ENCODE measurements at regions not wholly inside any gene's neighbourhood (a gene's known extent, or its start where the extent isn't known, plus 50 kb on each side); places are given as distances from the start of the nearest gene placed in this dataset.

DNA sequence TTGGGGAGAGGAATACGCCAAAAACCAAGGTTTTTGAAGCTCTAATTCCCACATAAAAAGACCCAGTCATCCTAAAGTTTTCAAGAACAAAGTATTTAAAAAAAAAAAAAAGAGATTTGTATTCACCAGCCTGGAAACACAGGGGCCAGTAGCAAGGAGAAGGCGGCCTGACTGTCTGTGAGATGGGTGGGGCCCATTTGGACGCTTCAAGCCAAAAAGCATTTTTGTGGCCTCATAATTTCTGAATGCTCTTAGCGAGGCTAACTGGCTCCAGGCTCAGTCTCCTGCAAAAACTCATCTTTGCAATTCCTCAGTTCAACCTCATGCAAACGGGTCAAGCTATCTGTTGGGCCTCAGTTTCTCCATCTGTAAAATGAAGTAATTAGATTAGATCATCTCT, 514.1 kb downstream of the MED13L start:
- no peak for DNase-seq (ENCODE audit: low spot score)
- Mint-ChIP-seq H3K4me1 (ENCODE audit: low read depth) (no peaks in the 10 kb centered on the region), H3K9me3 (peaks cover 3% of the 10 kb centered on the region), H3K4me3 (ENCODE audit: low read depth) (no peak overlapping the region), H3K27me3 (ENCODE audit: low read depth) (no peaks in the 10 kb centered on the region), H3K27ac (no peak overlapping the region), H3K36me3 (ENCODE audit: low read depth) (no peaks in the 10 kb centered on the region)
- intact Hi-C loops (cut with micrococcal nuclease), result no loop called here

GRCh38 chr12:115762936-115763335, 514.6 kb downstream of the MED13L start:
- intact Hi-C loops (cut with micrococcal nuclease), result no loop called here
- Mint-ChIP-seq H3K27ac (no peak overlapping the region), H3K27me3 (ENCODE audit: low read depth) (no peaks in the 10 kb centered on the region), H3K9me3 (peaks cover 3% of the 10 kb centered on the region), H3K36me3 (ENCODE audit: low read depth) (no peaks in the 10 kb centered on the region), H3K4me3 (ENCODE audit: low read depth) (no peak overlapping the region), H3K4me1 (ENCODE audit: low read depth) (no peaks in the 10 kb centered on the region)
- no peak for DNase-seq (ENCODE audit: low spot score)

DNA sequence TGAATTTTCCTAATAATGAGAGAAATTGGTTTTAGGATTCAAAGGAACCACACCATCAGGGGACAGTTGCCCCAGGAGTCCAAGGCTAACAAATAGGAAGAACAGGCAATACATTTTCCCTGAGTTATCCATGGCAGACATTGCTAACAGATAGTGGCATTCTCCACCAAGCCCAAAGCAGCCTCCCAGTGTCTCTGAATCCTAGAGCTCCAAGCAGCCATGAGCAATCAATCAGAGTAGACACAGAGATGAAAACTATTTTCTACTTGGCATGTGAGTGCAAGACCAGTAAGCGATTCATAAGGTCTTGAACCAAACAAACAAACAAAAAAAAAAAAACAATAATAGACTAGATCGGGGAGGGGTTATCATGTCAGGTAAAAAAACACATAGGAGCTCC, 515.7 kb downstream of the MED13L start:
- Mint-ChIP-seq H3K4me3 (ENCODE audit: low read depth) (no peak overlapping the region), H3K9me3 (peaks cover 3% of the 10 kb centered on the region), H3K4me1 (ENCODE audit: low read depth) (no peaks in the 10 kb centered on the region), H3K27me3 (ENCODE audit: low read depth) (no peaks in the 10 kb centered on the region), H3K36me3 (ENCODE audit: low read depth) (no peaks in the 10 kb centered on the region), H3K27ac (no peak overlapping the region)
- no peak for DNase-seq (ENCODE audit: low spot score)
- intact Hi-C loops (cut with micrococcal nuclease), result no loop called here

- no peak for DNase-seq (ENCODE audit: low spot score)
- H3K27ac Mint-ChIP-seq, result no peak overlapping the region
- no peaks in the 10 kb centered on the region for H3K36me3 Mint-ChIP-seq (ENCODE audit: low read depth)
- no peaks in the 10 kb centered on the region for H3K9me3 Mint-ChIP-seq
- peaks cover 2% of the 10 kb centered on the region for H3K27me3 Mint-ChIP-seq (ENCODE audit: low read depth)
- H3K4me3 Mint-ChIP-seq (ENCODE audit: low read depth), result no peak overlapping the region
- H3K4me1 Mint-ChIP-seq (ENCODE audit: low read depth), result no peaks in the 10 kb centered on the region
- intact Hi-C loops (cut with micrococcal nuclease), result no loop called here
Observed at GRCh38 chr12:115760231-115760630, 517.3 kb downstream of the MED13L start.

DNA sequence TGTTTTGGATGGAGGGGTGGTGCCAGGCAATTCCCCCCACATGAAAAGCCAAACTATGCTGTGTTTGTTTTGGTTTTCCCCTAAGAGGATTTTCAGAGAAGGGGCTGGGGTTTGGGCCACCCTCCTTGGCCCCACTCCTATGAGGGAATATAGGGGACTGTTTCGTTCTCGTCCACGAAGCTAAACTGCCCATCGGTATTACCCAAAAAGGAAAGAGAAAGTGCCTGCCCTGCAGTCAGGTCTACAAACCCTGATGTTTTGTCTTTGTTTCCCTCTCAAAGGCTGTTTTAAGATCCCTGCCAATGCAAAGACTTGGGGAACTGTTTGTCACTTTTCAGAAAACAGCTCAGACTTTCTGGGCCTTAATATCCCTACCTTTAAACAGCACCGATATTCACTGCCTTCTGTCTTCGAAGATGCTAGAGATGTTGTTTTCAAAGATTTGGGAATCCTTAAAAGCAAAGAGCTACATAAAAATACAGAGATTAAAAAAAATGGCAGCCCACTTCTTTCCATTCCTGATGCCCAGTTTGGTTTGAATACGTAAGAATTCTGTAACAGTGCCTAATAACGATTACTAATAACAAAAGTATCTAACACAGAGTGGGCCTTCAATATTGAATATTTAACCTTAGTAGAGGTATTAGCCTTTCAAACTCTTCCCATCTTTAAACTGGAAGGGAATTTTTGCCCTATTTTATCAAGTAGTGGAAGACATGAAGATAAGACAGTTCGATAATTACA, 518.4 kb downstream of the MED13L start:
- no peak overlapping the region for H3K4me3 Mint-ChIP-seq (ENCODE audit: low read depth)
- H3K27me3 Mint-ChIP-seq (ENCODE audit: low read depth), result peaks cover 5% of the 10 kb centered on the region
- no peak for DNase-seq (ENCODE audit: low spot score)
- H3K4me1 Mint-ChIP-seq (ENCODE audit: low read depth), result no peaks in the 10 kb centered on the region
- intact Hi-C loops (cut with micrococcal nuclease), result no loop called here
- no peaks in the 10 kb centered on the region for H3K36me3 Mint-ChIP-seq (ENCODE audit: low read depth)
- no peak overlapping the region for H3K27ac Mint-ChIP-seq
- H3K9me3 Mint-ChIP-seq, result no peaks in the 10 kb centered on the region

GRCh38 chr12:115758183-115758582, 519.3 kb downstream of the MED13L start:
- no peak for DNase-seq (ENCODE audit: low spot score)
- H3K36me3 Mint-ChIP-seq (ENCODE audit: low read depth), result no peaks in the 10 kb centered on the region
- no peak overlapping the region for H3K4me3 Mint-ChIP-seq (ENCODE audit: low read depth)
- no peak overlapping the region for H3K27ac Mint-ChIP-seq
- H3K9me3 Mint-ChIP-seq, result no peaks in the 10 kb centered on the region
- intact Hi-C loops (cut with micrococcal nuclease), result no loop called here
- H3K4me1 Mint-ChIP-seq (ENCODE audit: low read depth), result no peaks in the 10 kb centered on the region
- H3K27me3 Mint-ChIP-seq (ENCODE audit: low read depth), result peaks cover 5% of the 10 kb centered on the region

DNA sequence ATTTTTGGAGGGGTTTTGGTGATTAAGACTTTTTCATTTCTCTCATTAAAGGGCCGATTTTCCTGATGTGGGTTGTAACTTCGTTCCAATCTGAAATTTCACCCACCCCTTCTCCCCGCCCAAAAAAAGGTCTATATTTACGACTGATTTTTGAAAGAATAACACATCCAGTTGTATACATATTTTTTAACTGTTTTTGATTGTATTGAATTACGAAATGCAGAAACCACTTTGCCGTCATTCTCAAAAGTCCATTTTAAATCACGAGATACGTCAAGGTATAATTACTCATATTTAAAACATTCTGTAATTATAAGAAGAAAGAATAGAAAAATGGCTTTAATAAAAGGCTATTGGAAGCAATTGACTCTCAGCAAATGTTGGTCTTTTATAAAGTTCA, 520.7 kb downstream of the MED13L start:
- no peaks in the 10 kb centered on the region for H3K36me3 Mint-ChIP-seq (ENCODE audit: low read depth)
- no peaks in the 10 kb centered on the region for H3K4me1 Mint-ChIP-seq (ENCODE audit: low read depth)
- intact Hi-C loops (cut with micrococcal nuclease), result no loop called here
- H3K9me3 Mint-ChIP-seq, result no peaks in the 10 kb centered on the region
- H3K4me3 Mint-ChIP-seq (ENCODE audit: low read depth), result no peak overlapping the region
- peaks cover 5% of the 10 kb centered on the region for H3K27me3 Mint-ChIP-seq (ENCODE audit: low read depth)
- H3K27ac Mint-ChIP-seq, result no peak overlapping the region
- no peak for DNase-seq (ENCODE audit: low spot score)

GRCh38 chr12:115756271-115756670, 521.2 kb downstream of the MED13L start:
- H3K4me1 Mint-ChIP-seq (ENCODE audit: low read depth), result no peaks in the 10 kb centered on the region
- intact Hi-C loops (cut with micrococcal nuclease), result no loop called here
- no peaks in the 10 kb centered on the region for H3K9me3 Mint-ChIP-seq
- no peak overlapping the region for H3K27ac Mint-ChIP-seq
- H3K4me3 Mint-ChIP-seq (ENCODE audit: low read depth), result no peak overlapping the region
- DNase-seq (ENCODE audit: low spot score), result no peak
- H3K36me3 Mint-ChIP-seq (ENCODE audit: low read depth), result no peaks in the 10 kb centered on the region
- peaks cover 5% of the 10 kb centered on the region for H3K27me3 Mint-ChIP-seq (ENCODE audit: low read depth)

DNA sequence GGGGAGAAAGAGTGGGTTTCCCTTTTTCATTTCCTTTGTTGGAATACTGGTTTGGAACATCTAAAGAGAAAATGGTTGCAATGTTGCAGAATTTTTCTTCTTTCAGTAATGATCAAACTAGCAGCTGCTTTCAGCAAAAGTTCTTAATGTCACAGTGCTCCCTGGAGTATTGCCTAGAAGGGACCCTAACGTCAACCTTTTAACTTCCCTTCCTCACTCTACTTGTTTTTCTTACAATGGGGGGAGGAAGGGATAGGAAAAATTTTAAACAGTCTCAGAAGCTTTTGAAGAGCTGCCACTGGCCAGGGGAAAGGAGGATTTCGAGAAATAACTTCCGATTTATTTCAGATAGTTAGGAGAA, 521.8 kb downstream of the MED13L start:
- intact Hi-C loops (cut with micrococcal nuclease), result no loop called here
- Mint-ChIP-seq H3K4me1 (ENCODE audit: low read depth) (no peaks in the 10 kb centered on the region), H3K27me3 (ENCODE audit: low read depth) (peaks cover 5% of the 10 kb centered on the region), H3K36me3 (ENCODE audit: low read depth) (no peaks in the 10 kb centered on the region), H3K4me3 (ENCODE audit: low read depth) (no peak overlapping the region), H3K27ac (no peak overlapping the region), H3K9me3 (no peaks in the 10 kb centered on the region)
- DNase-seq (ENCODE audit: low spot score), result no peak

- peaks cover 5% of the 10 kb centered on the region for H3K27me3 Mint-ChIP-seq (ENCODE audit: low read depth)
- H3K36me3 Mint-ChIP-seq (ENCODE audit: low read depth), result no peaks in the 10 kb centered on the region
- no peak for DNase-seq (ENCODE audit: low spot score)
- intact Hi-C loops (cut with micrococcal nuclease), result no loop called here
- no peak overlapping the region for H3K4me3 Mint-ChIP-seq (ENCODE audit: low read depth)
- H3K27ac Mint-ChIP-seq, result no peak overlapping the region
- no peaks in the 10 kb centered on the region for H3K4me1 Mint-ChIP-seq (ENCODE audit: low read depth)
- H3K9me3 Mint-ChIP-seq, result no peaks in the 10 kb centered on the region
Observed at GRCh38 chr12:115755061-115755724, 522.3 kb downstream of the MED13L start.

- intact Hi-C loops (cut with micrococcal nuclease), result loop anchor here (2.0 kb wide), 1 partner anchor 1090 kb away; no protein-coding TSS in a partner anchor
Observed at GRCh38 chr12:115752913-115753726, 524.4 kb downstream of the MED13L start.

DNA sequence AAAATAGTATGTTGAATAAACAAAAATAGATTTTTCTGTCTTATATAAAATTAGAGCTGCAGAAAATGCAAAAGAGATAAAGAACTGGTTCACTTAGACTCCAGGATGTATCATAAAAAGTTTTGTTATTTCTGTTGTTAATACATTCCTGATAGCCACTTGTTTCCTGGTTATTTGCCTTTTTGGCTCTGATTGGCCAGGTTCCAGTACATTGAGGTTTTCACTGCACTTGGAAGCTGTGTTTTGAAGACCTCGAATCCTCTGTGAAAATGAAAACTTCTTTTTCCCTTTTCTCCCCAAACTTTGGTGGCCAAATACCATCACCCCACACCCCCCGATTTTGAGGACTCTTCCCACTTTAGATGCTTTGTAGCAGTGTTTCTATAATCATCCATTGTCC, 525.3 kb downstream of the MED13L start:
- intact Hi-C loops (cut with micrococcal nuclease), result loop anchor here (2.0 kb wide), 1 partner anchor 1089 kb away; no protein-coding TSS in a partner anchor

More at GRCh38 chr12:115752913-115753726, 524.4 kb downstream of the MED13L start:
- H3K9me3 Mint-ChIP-seq, result no peaks in the 10 kb centered on the region
- no peak overlapping the region for H3K27ac Mint-ChIP-seq
- no peaks in the 10 kb centered on the region for H3K36me3 Mint-ChIP-seq (ENCODE audit: low read depth)
- no peak for DNase-seq (ENCODE audit: low spot score)
- no peaks in the 10 kb centered on the region for H3K4me1 Mint-ChIP-seq (ENCODE audit: low read depth)
- H3K27me3 Mint-ChIP-seq (ENCODE audit: low read depth), result peaks cover 5% of the 10 kb centered on the region
- no peak overlapping the region for H3K4me3 Mint-ChIP-seq (ENCODE audit: low read depth)

DNA sequence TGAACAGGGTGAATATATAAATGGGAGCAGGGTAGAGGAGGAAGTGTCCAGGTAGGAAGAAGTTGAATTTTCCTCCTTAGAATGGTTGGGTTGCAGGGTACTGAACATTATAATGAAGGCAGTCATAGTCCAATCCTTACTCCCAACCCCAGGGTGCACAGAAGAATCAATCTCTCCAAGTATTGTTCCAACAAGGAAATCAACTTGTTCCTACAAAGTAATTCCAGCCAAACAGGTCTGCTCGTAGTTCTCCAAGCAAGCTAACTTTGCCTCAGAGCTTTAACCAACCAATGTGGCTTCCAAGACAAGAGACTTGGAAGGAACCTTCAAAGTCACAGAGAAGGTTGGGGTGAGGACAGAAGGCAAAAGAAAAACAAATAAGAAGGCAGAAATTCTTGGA, 527.2 kb downstream of the MED13L start:
- H3K27ac Mint-ChIP-seq, result no peak overlapping the region
- no peak overlapping the region for H3K4me3 Mint-ChIP-seq (ENCODE audit: low read depth)
- intact Hi-C loops (cut with micrococcal nuclease), result no loop called here
- H3K36me3 Mint-ChIP-seq (ENCODE audit: low read depth), result no peaks in the 10 kb centered on the region
- H3K27me3 Mint-ChIP-seq (ENCODE audit: low read depth), result peaks cover 4% of the 10 kb centered on the region
- DNase-seq (ENCODE audit: low spot score), result no peak
- H3K4me1 Mint-ChIP-seq (ENCODE audit: low read depth), result no peaks in the 10 kb centered on the region
- no peaks in the 10 kb centered on the region for H3K9me3 Mint-ChIP-seq

More for the DNA sequence above, 525.3 kb downstream of the MED13L start:
- Mint-ChIP-seq H3K4me3 (ENCODE audit: low read depth) (no peak overlapping the region), H3K4me1 (ENCODE audit: low read depth) (no peaks in the 10 kb centered on the region), H3K9me3 (no peaks in the 10 kb centered on the region), H3K36me3 (ENCODE audit: low read depth) (no peaks in the 10 kb centered on the region), H3K27ac (no peak overlapping the region), H3K27me3 (ENCODE audit: low read depth) (peaks cover 5% of the 10 kb centered on the region)
- DNase-seq (ENCODE audit: low spot score), result no peak

All from activated T-helper 2 cell treated with anti-CD3 and anti-CD28 coated beads, Interferon-gamma antibody, Interleukin-2, Interleukin-4, amounts not matched to agents 10 μg/mL and 5 μg/mL and 100 μg/mL, durations not matched to agents 14 hours and 24 hours and 36 hours (primary cell).